ENCODE measurements at regions not wholly inside any gene's neighbourhood (a gene's known extent, or its start where the extent isn't known, plus 50 kb on each side); places are given as distances from the start of the nearest gene placed in this dataset.

- intact Hi-C loops (cut with DNase I): no loop called here
- no peak for DNase-seq (ENCODE audit: low spot score)
These were observed 1477.7 kb upstream of the IGFBP7 start for GRCh38 chr4:58587856-58588255.

DNA sequence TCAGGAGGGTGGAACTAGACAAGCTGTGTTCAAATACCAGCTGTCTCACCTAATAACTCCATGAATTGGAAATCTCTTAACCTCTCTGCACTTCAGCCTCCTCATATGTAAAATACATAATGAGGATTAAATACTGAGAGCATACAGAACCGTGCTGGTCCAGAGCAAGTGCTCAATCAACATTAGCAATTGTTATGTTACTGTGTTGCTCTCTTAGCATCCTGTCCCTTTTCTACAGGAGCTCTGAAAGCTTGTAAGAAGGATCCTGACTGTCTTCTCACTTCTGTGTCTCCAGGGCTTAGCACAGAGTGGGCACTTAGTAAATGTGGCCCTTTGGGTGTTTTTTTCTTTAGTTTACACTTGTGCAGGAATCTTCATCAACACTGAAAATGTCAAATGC lies 1456.1 kb upstream of the IGFBP7 start:
- DNase-seq (ENCODE audit: low spot score): no peak
- intact Hi-C loops (cut with DNase I): no loop called here

- DNase-seq (ENCODE audit: low spot score): no peak
- intact Hi-C loops (cut with DNase I): no loop called here
These were observed 1454.7 kb upstream of the IGFBP7 start for GRCh38 chr4:58564695-58565475.

DNA sequence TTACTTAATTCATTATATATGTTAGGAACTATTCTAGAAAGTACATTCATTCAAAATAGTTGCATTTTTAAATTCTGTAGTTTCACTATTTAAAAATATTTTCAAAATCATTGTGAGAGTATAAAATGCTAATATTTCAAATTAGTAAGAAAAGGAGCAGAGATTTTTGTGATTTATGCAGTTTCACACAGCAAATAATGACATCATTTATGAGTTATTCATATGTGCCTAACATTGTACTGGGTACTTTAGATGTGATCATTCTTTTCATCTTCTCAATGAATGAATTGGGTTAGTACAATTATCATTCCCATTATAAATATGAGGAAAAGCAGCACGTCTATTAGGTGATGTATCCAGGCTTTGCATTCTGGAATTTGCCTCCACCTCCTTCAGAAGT lies 1451.0 kb upstream of the IGFBP7 start:
- DNase-seq (ENCODE audit: low spot score): no peak
- intact Hi-C loops (cut with DNase I): no loop called here

DNA sequence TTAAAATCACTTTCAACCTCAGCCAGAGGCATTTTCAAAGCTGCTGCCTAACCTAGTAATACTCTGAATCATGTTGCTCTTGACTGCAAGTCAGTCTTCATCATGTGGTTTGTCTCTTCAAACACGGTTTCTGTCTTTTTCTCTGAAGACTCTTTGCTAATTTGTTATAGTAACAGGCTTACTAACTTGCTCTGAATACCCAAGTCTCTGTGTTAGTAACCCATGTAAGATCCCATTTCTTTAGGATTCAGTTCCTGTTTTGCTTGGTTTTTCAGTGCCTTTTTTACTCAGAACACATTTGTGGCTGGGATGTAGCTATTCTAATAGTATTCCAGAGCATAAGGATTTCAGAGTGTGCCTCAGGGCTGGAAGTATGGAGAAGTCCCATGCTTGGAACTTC lies 1450.6 kb upstream of the IGFBP7 start:
- intact Hi-C loops (cut with DNase I): no loop called here

GRCh38 chr4:58553679-58554078 lies 1443.5 kb upstream of the IGFBP7 start:
- no peak for DNase-seq (ENCODE audit: low spot score)
- intact Hi-C loops (cut with DNase I): no loop called here

More for the DNA sequence above, 1450.6 kb upstream of the IGFBP7 start:
- DNase-seq (ENCODE audit: low spot score): no peak

GRCh38 chr4:58553031-58553430 lies 1442.8 kb upstream of the IGFBP7 start:
- no peak for DNase-seq (ENCODE audit: low spot score)
- intact Hi-C loops (cut with DNase I): no loop called here

GRCh38 chr4:58551676-58552075 lies 1441.5 kb upstream of the IGFBP7 start:
- no peak for DNase-seq (ENCODE audit: low spot score)
- intact Hi-C loops (cut with DNase I): no loop called here

DNA sequence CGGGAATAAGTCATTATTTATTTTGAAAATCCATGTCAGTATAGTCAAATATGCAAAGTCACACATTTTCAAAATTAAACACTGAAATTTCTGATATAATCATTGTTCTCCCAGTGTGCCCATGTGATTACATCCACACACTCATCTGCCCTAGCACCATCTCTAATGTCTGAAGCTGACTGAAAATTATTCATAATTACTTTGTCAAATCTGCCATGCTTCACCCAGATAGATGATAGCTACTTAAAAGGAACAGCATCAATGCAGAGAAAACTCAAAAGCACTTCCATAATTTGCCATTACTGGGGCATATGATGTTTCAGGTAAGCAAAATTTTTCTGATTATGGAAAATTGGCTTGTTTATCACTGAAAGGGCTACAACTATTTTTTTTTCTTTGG lies 1433.3 kb upstream of the IGFBP7 start:
- no peak for DNase-seq (ENCODE audit: low spot score)
- intact Hi-C loops (cut with DNase I): no loop called here

GRCh38 chr4:58541926-58542325 lies 1431.7 kb upstream of the IGFBP7 start:
- intact Hi-C loops (cut with DNase I): no loop called here

DNA sequence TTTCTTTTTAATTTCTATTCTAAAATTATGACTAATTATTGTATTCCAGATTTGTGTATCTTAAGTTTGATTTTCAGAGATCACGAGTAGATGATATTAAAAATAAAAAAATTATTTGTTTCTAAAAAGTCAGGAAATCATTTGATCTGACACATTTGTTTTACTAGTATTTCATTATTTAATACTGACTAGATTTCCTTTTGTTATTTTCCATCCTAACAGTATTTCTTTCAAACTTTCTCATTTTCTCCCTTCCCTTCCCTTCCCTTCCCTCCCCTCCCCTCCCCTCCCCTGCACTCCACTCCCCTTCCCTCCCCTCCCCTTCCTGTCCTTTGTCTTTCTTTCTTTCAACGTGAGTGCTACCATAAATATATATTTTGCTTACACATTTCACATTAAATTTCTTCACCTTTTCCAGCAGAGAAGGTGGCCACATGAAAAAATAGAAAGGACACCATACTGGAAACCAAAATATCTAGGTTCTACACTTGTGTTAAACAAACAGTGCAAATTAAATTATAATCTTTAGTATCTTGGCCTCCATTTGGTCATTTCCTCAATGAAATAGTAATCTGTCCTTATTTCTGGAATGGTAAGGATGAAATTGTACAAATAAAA lies 1412.7 kb upstream of the IGFBP7 start:
- intact Hi-C loops (cut with DNase I): loop anchor here in 1 of 2 donors (10.0 kb wide), 1 partner anchor 1582 kb away; no protein-coding TSS in a partner anchor
- DNase-seq (ENCODE audit: low spot score): no peak

More at GRCh38 chr4:58541926-58542325, 1431.7 kb upstream of the IGFBP7 start:
- DNase-seq (ENCODE audit: low spot score): no peak

DNA sequence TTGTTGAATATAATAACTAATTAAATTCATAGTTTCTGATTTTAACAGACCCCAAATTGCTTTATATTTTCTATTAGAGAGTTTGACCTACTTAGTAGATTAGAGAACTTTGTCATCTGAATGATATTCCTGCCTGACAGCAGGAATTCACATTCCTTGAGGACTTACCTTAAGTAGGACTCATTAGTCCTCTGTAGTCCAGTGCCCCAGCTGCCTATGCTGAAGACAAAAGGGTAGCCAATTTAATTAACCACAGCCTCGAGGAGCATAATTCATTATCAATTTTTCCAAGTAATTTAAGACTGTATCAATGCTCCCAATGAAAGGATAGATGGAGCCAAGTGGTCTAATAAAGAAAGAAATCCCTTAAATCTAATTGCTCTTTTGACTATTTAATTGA lies 1405.0 kb upstream of the IGFBP7 start:
- DNase-seq (ENCODE audit: low spot score): no peak
- intact Hi-C loops (cut with DNase I): no loop called here

- intact Hi-C loops (cut with DNase I): no loop called here
- no peak for DNase-seq (ENCODE audit: low spot score)
These were observed 1404.1 kb upstream of the IGFBP7 start for GRCh38 chr4:58514299-58514698.

- no peak for DNase-seq (ENCODE audit: low spot score)
- intact Hi-C loops (cut with DNase I): no loop called here
These were observed 1400.5 kb upstream of the IGFBP7 start for GRCh38 chr4:58510652-58511051.

DNA sequence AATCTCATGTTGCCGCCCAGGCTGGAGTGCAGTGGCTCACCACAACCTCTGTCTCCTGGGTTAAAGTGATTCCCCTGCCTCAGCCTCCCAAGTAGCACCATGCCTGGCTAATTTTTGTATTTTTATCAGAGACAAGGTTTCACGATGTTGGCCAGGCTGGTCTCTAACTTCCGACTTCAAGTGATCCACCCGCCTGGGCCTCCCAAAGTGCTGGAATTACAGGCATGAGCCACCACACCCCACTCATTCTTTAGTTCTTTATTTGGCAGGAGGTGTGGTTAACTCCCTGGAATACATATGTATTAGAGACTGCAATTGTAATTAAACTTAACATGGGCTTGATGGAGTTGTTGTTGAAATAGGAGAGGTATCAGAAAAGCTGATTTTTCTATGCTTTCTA lies 1396.9 kb upstream of the IGFBP7 start:
- intact Hi-C loops (cut with DNase I): loop anchor here in 1 of 2 donors (5.0 kb wide), 1 partner anchor 505 kb away; no protein-coding TSS in a partner anchor
- no peak for DNase-seq (ENCODE audit: low spot score)

DNA sequence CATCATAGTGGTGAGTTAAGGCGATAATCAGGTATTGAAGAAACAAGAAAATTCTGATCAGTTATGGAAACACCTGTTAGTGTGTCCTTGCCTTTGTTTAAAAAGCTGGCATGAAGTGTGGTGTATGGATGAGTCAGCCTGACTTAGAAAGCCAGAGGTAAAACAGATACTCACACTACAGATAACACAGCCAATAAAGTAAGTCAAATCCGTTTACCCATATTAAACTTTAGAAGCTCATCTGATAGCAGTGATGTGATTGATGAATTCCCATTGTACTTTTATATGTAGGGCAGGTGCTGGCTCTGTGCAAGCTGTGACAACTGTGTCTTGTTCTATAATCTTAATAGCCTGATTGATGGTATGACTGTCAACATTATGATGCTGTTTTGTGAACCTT lies 1392.7 kb upstream of the IGFBP7 start:
- intact Hi-C loops (cut with DNase I): no loop called here
- no peak for DNase-seq (ENCODE audit: low spot score)

DNA sequence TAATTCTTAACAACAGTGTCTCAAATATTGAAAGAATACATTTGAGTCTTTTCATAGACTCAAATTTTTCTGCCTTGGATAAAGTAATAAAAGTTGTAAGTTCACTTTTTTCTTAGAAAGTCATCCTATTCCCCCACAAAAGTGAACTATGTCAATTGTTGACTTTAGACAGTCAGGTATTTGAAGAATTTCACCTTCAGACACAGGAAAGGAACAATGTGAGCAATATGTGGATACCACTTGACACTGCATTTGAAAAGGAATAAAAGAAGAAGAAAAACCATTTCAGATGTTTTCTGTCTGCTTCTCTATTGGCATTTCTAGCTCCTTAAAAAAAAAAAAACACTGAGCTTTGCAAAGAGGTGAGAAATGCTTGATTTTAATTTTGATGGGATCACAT lies 1389.0 kb upstream of the IGFBP7 start:
- no peak for DNase-seq (ENCODE audit: low spot score)
- intact Hi-C loops (cut with DNase I): no loop called here

- DNase-seq (ENCODE audit: low spot score): no peak
- intact Hi-C loops (cut with DNase I): no loop called here
These were observed 1381.4 kb upstream of the IGFBP7 start for GRCh38 chr4:58491620-58492019.

GRCh38 chr4:58477950-58478349 lies 1367.8 kb upstream of the IGFBP7 start:
- intact Hi-C loops (cut with DNase I): loop anchor here in 1 of 2 donors (10.0 kb wide), 1 partner anchor 1043 kb away; no protein-coding TSS in a partner anchor
- no peak for DNase-seq (ENCODE audit: low spot score)

- intact Hi-C loops (cut with DNase I): loop anchor here in 1 of 2 donors (10.0 kb wide), 1 partner anchor 1043 kb away; no protein-coding TSS in a partner anchor
- no peak for DNase-seq (ENCODE audit: low spot score)
These were observed 1367.3 kb upstream of the IGFBP7 start for GRCh38 chr4:58477513-58477912.

DNA sequence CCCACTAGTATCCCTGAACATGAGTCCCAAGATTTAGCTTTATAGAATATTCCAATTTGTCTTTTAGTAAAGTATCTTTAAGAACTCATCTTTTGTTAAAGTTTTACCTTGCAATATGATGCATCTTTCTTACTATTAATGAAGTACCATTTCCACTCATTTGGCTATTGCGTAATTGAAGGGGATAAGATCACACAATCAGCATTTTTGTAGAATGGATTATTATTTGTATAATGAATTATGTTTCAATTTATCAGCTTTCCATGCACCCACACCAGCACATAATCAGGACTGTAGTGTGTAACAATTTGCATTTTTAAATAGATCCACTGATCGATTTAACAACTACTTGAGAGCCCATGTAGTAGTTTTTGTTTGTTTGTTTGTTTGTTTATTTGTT lies 1364.9 kb upstream of the IGFBP7 start:
- no peak for DNase-seq (ENCODE audit: low spot score)
- intact Hi-C loops (cut with DNase I): loop anchor here in 1 of 2 donors (10.0 kb wide), 1 partner anchor 1040 kb away; no protein-coding TSS in a partner anchor

All from posterior vena cava (tissue), 2 donors.